Progenitor cell of endocrine pancreas (in vitro differentiated cells): ENCODE measurements at regions not wholly inside any gene's neighbourhood (a gene's known extent, or its start where the extent isn't known, plus 50 kb on each side); places are given as distances from the start of the nearest gene placed in this dataset.

Experiments
- DNase-seq: peaks from one replicate; pipeline ENCODE4 v3.0.0; 2021; ENCODE audit warnings: low spot score; ENCODE audit not compliant: unreplicated experiment
- H3K27ac Mint-ChIP-seq: 2 replicates; pipeline ENCODE4 v1.8.0; 2021; ENCODE audit warnings: mild to moderate bottlenecking, moderate library complexity, mixed read lengths
- H3K27me3 Mint-ChIP-seq: 2 replicates; pipeline ENCODE4 v1.8.0; 2021; ENCODE audit warnings: mixed read lengths
- H3K36me3 Mint-ChIP-seq: 2 replicates; pipeline ENCODE4 v1.8.0; 2022; ENCODE audit warnings: mixed read lengths; ENCODE audit not compliant: insufficient read depth
- H3K4me1 Mint-ChIP-seq: 2 replicates; pipeline ENCODE4 v1.8.0; 2021; ENCODE audit warnings: low read depth, mixed read lengths
- H3K4me3 Mint-ChIP-seq: 2 replicates; pipeline ENCODE4 v1.8.0; 2021; ENCODE audit warnings: low read depth, mild to moderate bottlenecking, moderate library complexity, mixed read lengths
- H3K9me3 Mint-ChIP-seq: 2 replicates; pipeline ENCODE4 v1.8.0; 2021; ENCODE audit warnings: low read depth, mixed read lengths
- CTCF ChIP-seq: fragments of 200-600 bp; sonication (generic); IDR thresholded peaks from one replicate; pipeline ENCODE4 v1.5.0; 2021; ENCODE audit warnings: antibody characterized with exemption, mild to moderate bottlenecking; ENCODE audit not compliant: unreplicated experiment

GRCh38 chr17:71501711-71502110 lies 619.1 kb upstream of the SOX9 start:
- no peak overlapping the region for H3K4me3 Mint-ChIP-seq
- no peak overlapping the region for H3K27ac Mint-ChIP-seq
- DNase-seq = no peak

GRCh38 chr17:71502443-71502842 lies 618.4 kb upstream of the SOX9 start:
- H3K27me3 Mint-ChIP-seq = no peaks in the 10 kb centered on the region

More at GRCh38 chr17:71501711-71502110, 619.1 kb upstream of the SOX9 start:
- H3K9me3 Mint-ChIP-seq = peaks cover 4% of the 10 kb centered on the region
- TF ChIP-seq CTCF = no peak
- no peaks in the 10 kb centered on the region for H3K27me3 Mint-ChIP-seq
- no peaks in the 10 kb centered on the region for H3K4me1 Mint-ChIP-seq
- no peaks in the 10 kb centered on the region for H3K36me3 Mint-ChIP-seq

GRCh38 chr17:71503710-71504465 lies 616.9 kb upstream of the SOX9 start:
- H3K27ac Mint-ChIP-seq = no peak overlapping the region
- H3K27me3 Mint-ChIP-seq = peaks cover 4% of the 10 kb centered on the region
- no peaks in the 10 kb centered on the region for H3K4me1 Mint-ChIP-seq
- H3K9me3 Mint-ChIP-seq = peaks cover 4% of the 10 kb centered on the region
- H3K4me3 Mint-ChIP-seq = no peak overlapping the region
- no peak for DNase-seq
- TF ChIP-seq CTCF = no peak
- H3K36me3 Mint-ChIP-seq = no peaks in the 10 kb centered on the region

More at GRCh38 chr17:71502443-71502842, 618.4 kb upstream of the SOX9 start:
- no peaks in the 10 kb centered on the region for H3K36me3 Mint-ChIP-seq
- no peak overlapping the region for H3K4me3 Mint-ChIP-seq
- no peak for TF ChIP-seq CTCF
- no peak for DNase-seq
- no peaks in the 10 kb centered on the region for H3K4me1 Mint-ChIP-seq
- no peak overlapping the region for H3K27ac Mint-ChIP-seq
- H3K9me3 Mint-ChIP-seq = peaks cover 4% of the 10 kb centered on the region

- H3K27ac Mint-ChIP-seq = no peak overlapping the region
- no peak for TF ChIP-seq CTCF
- no peaks in the 10 kb centered on the region for H3K4me1 Mint-ChIP-seq
- peaks cover 4% of the 10 kb centered on the region for H3K27me3 Mint-ChIP-seq
- no peaks in the 10 kb centered on the region for H3K9me3 Mint-ChIP-seq
- DNase-seq = no peak
- no peak overlapping the region for H3K4me3 Mint-ChIP-seq
- H3K36me3 Mint-ChIP-seq = no peaks in the 10 kb centered on the region
Observed at GRCh38 chr17:71505200-71505599, 615.6 kb upstream of the SOX9 start.

- Mint-ChIP-seq H3K9me3 (no peaks in the 10 kb centered on the region), H3K4me3 (no peak overlapping the region), H3K27ac (no peak overlapping the region), H3K4me1 (no peaks in the 10 kb centered on the region), H3K36me3 (no peaks in the 10 kb centered on the region), H3K27me3 (peaks cover 4% of the 10 kb centered on the region)
- TF ChIP-seq CTCF = no peak
- no peak for DNase-seq
Observed at GRCh38 chr17:71505981-71506380, 614.8 kb upstream of the SOX9 start.
